NCI-H1694 treated with DMSO at 0.1 percent for 48 hours (cell line): ENCODE measurements at regions not wholly inside any gene's neighbourhood (a gene's known extent, or its start where the extent isn't known, plus 50 kb on each side); places are given as distances from the start of the nearest gene placed in this dataset.

ENCODE experiments used
- DNase-seq: peaks from one replicate; lab custom pipeline; 2025; lab: John Stamatoyannopoulos, UW

DNA sequence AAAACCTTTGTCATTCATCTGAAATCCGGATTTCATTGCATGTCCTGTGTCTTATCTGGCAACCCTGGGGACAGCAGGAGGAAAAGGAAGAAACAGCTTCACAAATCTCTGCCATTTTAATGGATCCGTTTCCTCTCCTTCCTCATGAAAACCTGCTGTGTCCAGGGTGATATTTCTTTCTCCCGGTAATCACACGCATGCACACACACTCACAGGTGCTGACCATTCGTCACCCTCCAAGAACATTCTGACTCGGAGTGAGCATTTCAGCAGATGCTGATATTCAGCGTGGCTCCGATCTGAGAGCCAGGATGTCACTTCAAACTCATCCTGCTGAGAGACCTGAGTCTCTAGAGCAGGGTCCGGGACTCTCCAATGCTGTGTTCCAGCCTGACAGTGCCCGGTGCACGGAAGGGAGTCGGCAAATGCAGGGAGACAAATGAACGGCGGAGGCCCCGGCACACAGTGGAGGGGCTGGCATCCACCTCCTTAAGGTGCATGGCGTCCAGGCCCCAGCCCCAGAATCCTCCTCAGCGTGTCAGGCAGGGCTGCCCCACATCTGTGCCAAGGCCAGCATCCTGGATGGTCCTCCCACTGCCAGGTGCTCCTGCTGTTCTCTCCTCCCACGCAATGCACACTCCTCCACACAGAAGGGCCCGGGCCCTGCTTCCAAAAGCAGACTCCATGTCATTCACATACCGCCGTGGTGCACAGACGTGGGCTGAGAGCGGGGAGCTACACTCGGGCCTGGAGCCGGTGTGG, 70.7 kb downstream of the RBFOX3 start:
- no peak for DNase-seq

- DNase-seq = no peak
These were observed 72.6 kb downstream of the RBFOX3 start for GRCh38 chr17:79538291-79538690.

GRCh38 chr17:79537686-79538085, 73.2 kb downstream of the RBFOX3 start:
- DNase-seq = no peak

GRCh38 chr17:79537061-79537460, 73.8 kb downstream of the RBFOX3 start:
- no peak for DNase-seq

DNA sequence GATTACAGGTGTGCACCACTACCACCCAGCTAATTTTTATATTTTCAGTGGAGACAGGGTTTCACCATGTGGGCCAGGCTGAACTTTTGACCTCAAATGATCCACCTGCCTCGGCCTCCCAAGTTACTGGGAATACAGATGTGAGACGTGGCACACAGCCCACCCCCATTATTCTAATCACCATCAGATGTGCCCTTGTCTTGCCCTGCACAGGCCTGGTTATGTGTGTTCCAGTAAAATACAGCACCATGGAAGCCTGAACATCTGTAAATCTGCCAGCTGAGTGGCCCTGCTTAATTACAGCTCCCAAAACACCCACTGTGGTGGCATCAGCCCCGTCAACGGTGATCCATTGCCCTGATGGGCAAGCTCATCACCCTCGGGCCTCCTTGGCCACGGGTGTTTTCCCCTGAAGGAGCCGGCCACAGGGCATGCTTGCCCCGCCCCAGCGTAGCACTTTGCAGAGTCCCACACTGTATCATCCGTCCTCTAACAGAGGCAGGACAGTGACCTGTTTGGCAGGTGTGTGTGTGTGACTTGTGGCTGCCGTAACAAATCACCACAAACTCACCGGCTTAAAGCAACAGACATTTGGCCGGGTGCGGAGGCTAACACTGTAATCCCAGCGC, 74.5 kb downstream of the RBFOX3 start:
- no peak for DNase-seq

DNA sequence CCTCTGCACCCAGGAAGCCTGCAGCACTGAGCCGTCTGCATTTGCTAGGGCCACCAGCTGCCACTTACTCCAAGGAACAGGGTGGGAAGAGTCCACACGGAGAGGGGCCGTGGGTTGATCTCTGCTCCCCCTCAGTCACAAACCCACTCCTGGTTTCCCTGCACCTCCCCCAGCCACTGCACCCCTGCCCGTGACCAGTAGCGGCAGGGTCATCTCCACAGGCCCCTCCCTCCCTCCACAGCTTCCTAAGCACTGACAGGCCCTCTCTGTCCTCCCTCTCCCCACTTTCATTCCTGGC, 75.2 kb downstream of the RBFOX3 start:
- no peak for DNase-seq

GRCh38 chr17:79534851-79535727, 75.8 kb downstream of the RBFOX3 start:
- DNase-seq = no peak

- DNase-seq = no peak
These were observed 76.7 kb downstream of the RBFOX3 start for GRCh38 chr17:79534111-79534510.

- no peak for DNase-seq
These were observed 77.7 kb downstream of the RBFOX3 start for GRCh38 chr17:79533116-79533515.

- no peak for DNase-seq
These were observed 78.6 kb downstream of the RBFOX3 start for GRCh38 chr17:79532107-79532790.

DNA sequence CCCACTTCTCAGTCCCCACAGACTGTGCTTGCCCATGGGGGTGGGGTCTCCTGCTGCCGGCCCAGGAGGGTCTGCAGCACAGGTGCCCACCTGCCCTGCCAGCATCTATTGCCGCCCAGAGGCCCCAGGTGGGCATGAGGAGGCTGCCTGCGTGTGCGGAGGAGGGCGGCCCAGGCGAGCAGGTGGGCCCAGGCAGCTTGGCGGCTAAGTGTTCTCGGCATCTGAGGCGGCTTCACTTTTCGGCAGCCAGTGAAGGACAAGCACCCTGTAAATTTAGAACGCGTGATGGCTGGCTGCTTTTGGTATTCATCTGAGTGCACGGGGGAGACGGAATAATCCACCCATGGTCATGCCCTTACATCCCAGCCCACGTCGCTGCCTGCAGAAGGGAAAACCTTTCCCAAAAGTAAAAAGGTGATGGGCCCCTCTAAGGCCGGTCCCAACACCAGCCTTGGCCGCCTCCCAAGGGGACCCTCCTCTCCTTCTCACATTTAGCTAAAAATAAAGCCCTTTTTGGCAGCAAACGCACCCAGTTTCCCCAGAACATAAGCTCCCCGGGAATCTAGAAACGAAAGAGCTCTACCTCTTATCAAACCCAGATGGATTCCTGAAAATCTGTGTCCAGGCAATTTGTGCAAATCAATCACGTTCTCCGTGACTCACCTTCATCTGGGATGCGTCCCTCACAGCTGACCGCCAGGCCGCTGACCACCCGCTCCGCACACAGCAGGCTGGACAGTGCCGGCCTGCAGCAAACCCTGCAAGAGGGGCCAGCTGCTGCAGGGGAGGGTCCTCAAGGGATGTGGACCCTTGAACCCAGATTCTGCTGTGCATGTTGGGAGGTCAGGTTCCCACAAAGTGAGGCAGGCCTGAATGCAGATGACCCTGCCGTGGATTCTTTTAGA, 79.4 kb downstream of the RBFOX3 start:
- DNase-seq = no peak

GRCh38 chr17:79530361-79531105, 80.3 kb downstream of the RBFOX3 start:
- no peak for DNase-seq

DNA sequence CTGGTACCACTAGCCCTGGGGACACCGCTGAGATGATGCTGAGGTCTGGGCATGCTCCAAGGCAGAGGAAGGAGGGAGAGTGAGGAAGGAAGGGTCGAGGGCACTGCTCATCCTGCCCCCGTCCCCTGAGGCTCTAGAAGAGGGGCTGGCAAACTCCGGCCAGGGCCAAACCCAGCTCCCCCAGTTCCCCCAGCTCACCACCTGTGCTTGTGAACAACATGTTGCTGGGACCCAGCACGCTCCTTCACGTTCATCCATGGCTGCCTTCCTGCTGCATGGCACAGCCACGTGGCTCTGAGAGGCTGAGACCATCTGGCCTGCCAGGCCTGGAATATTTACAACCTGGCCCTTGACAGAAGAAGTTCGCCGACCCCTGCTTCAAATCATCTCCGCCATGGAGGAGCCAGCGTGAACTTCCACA, 81.2 kb downstream of the RBFOX3 start:
- no peak for DNase-seq

GRCh38 chr17:79528592-79529125, 82.2 kb downstream of the RBFOX3 start:
- DNase-seq = no peak

DNA sequence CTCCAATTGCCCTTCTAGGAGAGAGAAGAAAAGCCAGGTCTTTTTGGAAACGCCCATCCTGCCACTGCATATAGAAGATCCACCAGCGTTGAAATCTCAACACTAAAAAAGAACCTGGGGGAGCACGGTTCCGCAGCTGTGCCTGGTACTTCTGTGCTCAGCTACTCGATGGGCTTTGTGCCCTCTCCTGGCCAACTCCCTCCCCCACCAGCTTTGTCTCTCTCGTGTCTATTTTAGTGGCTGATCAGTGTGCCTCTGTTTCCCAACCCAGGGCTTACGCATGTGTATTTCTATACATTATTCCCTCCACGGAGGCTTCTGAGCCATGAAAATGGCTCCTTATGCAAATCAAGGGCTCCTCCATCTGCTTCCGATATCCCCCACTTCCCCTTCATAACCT, 83.5 kb downstream of the RBFOX3 start:
- DNase-seq = no peak

DNA sequence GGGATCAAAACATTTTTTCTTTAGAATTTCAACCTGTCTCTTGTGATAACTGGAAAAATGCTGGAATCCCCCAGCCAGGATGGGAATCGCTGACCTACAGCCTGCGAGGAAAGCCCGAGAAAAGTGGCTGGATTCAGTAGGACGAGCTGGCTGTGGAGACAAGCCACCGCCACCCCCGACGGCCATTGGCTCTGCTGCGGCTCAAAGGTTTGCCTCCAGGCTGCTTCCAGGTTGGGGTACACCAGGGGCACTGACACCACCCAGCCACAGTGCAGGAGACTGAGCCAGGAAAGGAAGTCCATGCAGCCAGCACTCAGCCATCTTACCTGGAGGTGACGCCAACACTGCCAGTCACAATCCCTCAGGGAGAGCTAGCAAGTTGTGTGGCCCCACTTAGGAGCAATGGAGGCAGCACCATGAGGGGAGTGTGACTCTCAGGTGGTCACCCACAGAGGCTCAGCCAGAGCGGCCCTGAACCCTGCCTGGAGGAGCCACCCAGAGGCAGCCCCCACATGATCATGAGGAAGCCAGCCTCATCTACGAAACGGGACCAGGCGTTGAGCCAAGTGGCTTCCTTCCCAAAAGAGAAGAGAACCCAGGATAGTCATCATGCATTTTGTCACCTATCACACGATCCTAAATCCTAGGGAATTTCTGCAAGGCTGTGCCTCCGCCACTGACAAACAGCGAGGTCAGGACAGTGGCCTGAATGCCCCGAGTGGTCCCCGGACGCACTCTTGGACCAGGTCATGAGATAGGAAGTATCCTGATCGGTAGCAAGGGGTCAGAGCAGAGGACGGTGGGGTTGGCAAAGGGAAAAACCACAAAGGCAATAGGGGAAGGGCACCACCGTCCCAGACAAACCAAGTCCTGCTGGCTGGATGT, 84.8 kb downstream of the RBFOX3 start:
- no peak for DNase-seq

DNA sequence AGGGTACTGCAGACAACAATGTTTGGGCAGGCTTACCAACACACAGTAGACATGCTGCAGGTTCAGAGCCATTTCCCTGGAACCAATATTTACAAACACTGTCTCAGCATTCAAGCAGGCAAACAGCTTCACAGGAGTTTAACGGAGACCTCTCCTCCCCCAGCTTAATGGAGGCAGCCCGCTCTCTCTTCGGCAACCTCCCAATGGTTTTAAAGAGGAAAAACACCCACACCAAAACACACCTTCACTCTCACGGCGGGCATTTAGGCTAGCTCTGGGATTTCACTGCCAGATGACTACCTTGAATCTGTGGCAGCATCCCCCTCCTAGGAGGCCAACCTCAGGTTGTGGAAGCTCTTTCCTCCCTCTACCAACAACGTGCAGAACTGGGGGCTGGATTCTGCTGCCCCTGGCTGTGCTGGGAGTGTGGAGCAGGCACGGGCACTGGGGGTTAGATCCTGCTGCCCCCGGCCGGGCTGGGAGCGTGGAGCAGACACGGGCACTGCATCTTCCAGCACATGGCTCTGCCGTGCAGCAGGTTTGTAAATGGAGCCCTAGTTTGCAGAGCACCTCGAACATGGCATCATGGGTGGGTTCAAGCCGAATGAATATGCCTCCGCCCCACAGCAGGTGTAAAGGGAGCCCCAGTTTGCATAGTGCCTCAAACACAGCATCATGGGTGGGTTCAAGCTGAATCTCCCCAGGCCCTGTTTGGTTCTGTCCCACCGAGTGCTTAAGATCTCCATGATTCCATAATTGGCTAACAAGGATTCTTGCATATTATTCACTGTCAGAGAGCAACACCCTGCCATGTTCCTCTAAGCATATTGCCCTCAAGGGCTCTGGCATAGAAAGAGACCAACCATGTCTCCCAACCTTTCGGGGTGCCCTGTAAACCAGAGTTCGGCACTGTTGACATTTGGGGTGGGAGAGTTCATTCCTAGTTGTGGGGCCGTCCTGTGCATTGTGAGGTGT, 86.4 kb downstream of the RBFOX3 start:
- DNase-seq = no peak

DNA sequence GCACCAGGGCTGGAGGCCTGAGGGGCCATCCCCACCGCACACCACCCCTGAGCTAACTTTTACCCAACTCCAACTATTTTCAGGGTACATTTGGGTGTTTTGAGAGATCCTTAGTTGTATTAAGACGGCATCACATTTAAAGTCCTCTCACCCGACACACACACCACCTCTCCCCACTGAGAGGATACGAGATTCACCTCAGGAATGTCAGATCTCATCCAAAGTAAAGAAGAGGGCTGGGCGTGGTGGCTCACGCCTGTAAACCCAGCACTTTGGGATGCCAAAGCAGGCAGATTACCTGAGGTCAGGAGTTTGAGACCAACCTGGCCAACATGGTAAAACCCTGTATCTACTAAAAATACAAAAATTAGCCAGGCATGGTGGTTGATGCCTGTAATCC, 88.4 kb downstream of the RBFOX3 start:
- no peak for DNase-seq
